ENCODE measurements at regions not wholly inside any gene's neighbourhood (a gene's known extent, or its start where the extent isn't known, plus 50 kb on each side); places are given as distances from the start of the nearest gene placed in this dataset.

DNA sequence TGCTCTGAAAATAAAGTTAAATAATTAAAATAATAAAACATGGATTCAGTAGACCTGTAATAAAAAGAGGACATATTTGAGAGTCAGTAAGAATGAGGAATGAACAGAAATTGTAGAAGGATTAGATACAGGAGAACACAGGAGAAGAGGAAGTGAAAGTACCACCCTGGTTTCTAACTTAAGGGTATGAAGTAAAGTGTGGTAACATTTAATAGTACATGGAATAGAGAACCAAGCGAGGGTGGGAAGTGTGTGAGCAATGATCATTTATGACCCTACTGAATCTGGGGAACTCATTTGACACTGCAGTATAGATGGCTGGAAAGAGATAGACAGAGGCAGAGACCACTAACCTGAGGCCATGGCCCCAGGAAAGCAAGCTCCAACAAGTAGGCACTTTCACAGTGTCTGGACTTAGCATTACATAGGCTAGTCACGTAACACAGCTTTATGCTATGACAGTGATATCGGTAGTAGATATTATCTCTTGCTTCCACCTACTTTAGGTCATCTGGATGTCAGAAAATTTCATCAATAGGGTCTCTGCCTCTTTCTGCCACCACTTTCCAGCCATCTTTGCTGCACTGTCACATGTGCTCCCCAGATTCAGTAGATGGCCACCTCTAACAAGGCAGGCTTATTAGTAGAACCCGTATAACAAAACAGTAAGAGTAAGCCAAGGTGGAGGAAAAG lies 633.9 kb upstream of the MIR17HG start:
- H3K4me3 ChIP-seq = no peak overlapping the region
- no peaks in the 10 kb centered on the region for H3K36me3 ChIP-seq
- H3K4me1 ChIP-seq = no peaks in the 10 kb centered on the region
- DNase-seq (ENCODE audit: extremely low spot score in 2 of 2) = no peak
- H3K27ac ChIP-seq = no peak overlapping the region
- TF ChIP-seq, protein P1, sequence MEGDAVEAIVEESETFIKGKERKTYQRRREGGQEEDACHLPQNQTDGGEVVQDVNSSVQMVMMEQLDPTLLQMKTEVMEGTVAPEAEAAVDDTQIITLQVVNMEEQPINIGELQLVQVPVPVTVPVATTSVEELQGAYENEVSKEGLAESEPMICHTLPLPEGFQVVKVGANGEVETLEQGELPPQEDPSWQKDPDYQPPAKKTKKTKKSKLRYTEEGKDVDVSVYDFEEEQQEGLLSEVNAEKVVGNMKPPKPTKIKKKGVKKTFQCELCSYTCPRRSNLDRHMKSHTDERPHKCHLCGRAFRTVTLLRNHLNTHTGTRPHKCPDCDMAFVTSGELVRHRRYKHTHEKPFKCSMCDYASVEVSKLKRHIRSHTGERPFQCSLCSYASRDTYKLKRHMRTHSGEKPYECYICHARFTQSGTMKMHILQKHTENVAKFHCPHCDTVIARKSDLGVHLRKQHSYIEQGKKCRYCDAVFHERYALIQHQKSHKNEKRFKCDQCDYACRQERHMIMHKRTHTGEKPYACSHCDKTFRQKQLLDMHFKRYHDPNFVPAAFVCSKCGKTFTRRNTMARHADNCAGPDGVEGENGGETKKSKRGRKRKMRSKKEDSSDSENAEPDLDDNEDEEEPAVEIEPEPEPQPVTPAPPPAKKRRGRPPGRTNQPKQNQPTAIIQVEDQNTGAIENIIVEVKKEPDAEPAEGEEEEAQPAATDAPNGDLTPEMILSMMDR (IDR thresholded peaks at IDR 0.05) = no peak
- TF ChIP-seq POLR2AphosphoS5 (IDR thresholded peaks at IDR 0.05; ENCODE audit: insufficient read depth in 1 of 2, low read depth in 1 of 2) = no peak
- no peak for TF ChIP-seq POLR2A (IDR thresholded peaks at IDR 0.05)
- H3K9me3 ChIP-seq = no peaks in the 10 kb centered on the region
- intact Hi-C loops (cut with DNase I) = no loop called here
- no peaks in the 10 kb centered on the region for H3K27me3 ChIP-seq

DNA sequence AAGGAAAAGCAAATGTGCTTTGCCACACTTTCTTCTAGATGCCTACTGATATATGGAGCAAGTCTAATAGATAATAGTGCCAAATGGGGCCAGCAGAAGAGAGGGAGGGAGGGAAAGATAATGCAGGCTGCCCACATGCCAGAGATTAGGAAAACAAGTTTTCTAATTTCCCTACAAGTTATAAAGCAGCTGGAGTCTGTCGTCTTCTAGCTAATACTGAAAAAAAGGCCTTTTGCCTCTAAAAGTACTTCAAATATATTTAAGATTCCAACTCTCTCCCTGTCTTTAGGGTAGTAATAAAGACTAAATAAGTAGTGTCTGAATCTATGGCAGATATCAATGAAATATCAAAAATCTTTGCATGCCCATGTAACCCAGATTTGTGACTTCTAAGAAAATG lies 632.0 kb upstream of the MIR17HG start:
- H3K4me1 ChIP-seq = no peaks in the 10 kb centered on the region
- H3K27me3 ChIP-seq = no peaks in the 10 kb centered on the region
- DNase-seq (ENCODE audit: extremely low spot score in 2 of 2) = no peak
- no peak overlapping the region for H3K27ac ChIP-seq
- no peaks in the 10 kb centered on the region for H3K9me3 ChIP-seq
- H3K36me3 ChIP-seq = no peaks in the 10 kb centered on the region
- intact Hi-C loops (cut with DNase I) = no loop called here
- TF ChIP-seq POLR2AphosphoS5 (IDR thresholded peaks at IDR 0.05; ENCODE audit: insufficient read depth in 1 of 2, low read depth in 1 of 2) (no peak), POLR2A (IDR thresholded peaks at IDR 0.05) (no peak)
- TF ChIP-seq, protein P1 (IDR thresholded peaks at IDR 0.05) = no peak
- no peak overlapping the region for H3K4me3 ChIP-seq

DNA sequence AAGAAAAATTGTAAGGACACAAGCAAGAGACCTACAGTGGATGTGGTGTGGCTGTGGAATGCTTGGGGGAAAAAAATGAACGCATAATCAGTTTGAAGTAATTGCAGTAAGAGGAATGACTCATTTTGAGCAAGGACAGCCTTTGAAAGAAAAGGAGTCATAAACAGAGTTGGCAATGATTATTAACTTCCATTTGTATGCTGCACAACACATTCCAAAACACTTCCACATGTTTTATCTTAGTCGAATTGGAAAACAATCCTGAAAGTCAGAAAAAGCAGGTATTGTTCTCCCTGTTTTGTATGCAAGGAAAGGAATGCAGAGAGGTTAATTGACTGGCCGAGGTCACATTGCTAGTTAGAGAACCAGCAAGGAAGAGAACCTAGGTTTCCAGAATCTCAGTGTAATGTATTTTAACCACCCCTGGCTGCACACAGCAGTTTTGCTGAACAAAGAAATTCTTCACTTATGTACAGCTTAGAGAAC lies 630.0 kb upstream of the MIR17HG start:
- Histone ChIP-seq H3K27me3 (no peaks in the 10 kb centered on the region), H3K27ac (no peak overlapping the region), H3K4me1 (no peaks in the 10 kb centered on the region), H3K9me3 (no peaks in the 10 kb centered on the region), H3K36me3 (no peaks in the 10 kb centered on the region), H3K4me3 (no peak overlapping the region)
- TF ChIP-seq, protein P1 (IDR thresholded peaks at IDR 0.05) = no peak
- TF ChIP-seq POLR2A (IDR thresholded peaks at IDR 0.05) (no peak), POLR2AphosphoS5 (IDR thresholded peaks at IDR 0.05; ENCODE audit: insufficient read depth in 1 of 2, low read depth in 1 of 2) (no peak)
- intact Hi-C loops (cut with DNase I) = no loop called here
- no peak for DNase-seq (ENCODE audit: extremely low spot score in 2 of 2)

DNA sequence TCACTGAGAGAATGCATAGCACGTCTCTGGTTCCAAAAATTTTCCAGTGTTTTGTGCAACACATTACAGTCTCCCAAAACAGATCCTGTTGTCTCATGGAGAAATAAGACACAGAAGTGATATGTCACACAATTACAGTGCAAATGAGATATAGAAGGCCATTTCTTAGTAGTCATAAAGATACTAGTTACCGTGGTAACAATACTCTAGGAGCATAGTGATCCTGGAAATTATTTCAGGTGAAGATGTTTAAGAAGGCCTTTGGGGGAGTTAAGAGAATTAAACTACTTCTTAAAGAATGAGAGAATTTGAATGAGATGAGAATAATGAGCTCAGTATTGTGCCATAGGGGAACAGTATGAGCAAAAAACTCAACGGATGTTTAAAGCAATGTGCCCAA lies 628.0 kb upstream of the MIR17HG start:
- H3K27ac ChIP-seq = no peak overlapping the region
- H3K4me1 ChIP-seq = no peaks in the 10 kb centered on the region
- no peak for TF ChIP-seq POLR2AphosphoS5 (IDR thresholded peaks at IDR 0.05; ENCODE audit: insufficient read depth in 1 of 2, low read depth in 1 of 2)
- no peak for TF ChIP-seq POLR2A (IDR thresholded peaks at IDR 0.05)
- TF ChIP-seq, protein P1 (IDR thresholded peaks at IDR 0.05) = no peak
- intact Hi-C loops (cut with DNase I) = no loop called here
- H3K9me3 ChIP-seq = no peaks in the 10 kb centered on the region
- no peak overlapping the region for H3K4me3 ChIP-seq
- no peaks in the 10 kb centered on the region for H3K36me3 ChIP-seq
- no peaks in the 10 kb centered on the region for H3K27me3 ChIP-seq
- DNase-seq (ENCODE audit: extremely low spot score in 2 of 2) = no peak

DNA sequence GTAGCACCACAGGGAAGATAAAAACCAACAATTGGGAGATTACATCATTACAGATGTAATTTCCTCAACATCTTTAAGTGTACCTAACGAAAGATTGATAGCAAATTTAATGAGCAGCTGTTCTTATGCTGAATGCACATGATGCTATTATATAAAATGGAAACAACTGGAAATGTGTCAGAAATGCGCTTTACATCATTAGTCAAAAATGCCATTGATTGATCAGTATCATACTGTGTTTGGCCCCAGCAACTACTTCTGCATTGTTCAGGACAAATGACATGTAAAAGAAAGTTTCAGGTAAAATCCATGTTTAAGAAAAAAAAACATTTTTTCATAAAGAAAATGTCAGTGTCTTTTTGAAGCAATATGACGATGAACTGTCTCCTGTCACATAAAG lies 625.5 kb upstream of the MIR17HG start:
- no peaks in the 10 kb centered on the region for H3K27me3 ChIP-seq
- no peaks in the 10 kb centered on the region for H3K4me1 ChIP-seq
- no peak for DNase-seq (ENCODE audit: extremely low spot score in 2 of 2)
- TF ChIP-seq POLR2A (IDR thresholded peaks at IDR 0.05) (no peak), POLR2AphosphoS5 (IDR thresholded peaks at IDR 0.05; ENCODE audit: insufficient read depth in 1 of 2, low read depth in 1 of 2) (no peak)
- TF ChIP-seq, protein P1 (IDR thresholded peaks at IDR 0.05) = no peak
- H3K9me3 ChIP-seq = no peaks in the 10 kb centered on the region
- no peak overlapping the region for H3K27ac ChIP-seq
- H3K4me3 ChIP-seq = no peak overlapping the region
- intact Hi-C loops (cut with DNase I) = no loop called here
- H3K36me3 ChIP-seq = no peaks in the 10 kb centered on the region

All from vagina (tissue), 2 donors.